Cardiac fibroblast (primary cell): ENCODE measurements at regions not wholly inside any gene's neighbourhood (a gene's known extent, or its start where the extent isn't known, plus 50 kb on each side); places are given as distances from the start of the nearest gene placed in this dataset.
"Not testable (repeated sequence)": the region's sequence is repeated elsewhere in the genome, so short reads cannot be mapped to it uniquely, and the experiment has no call there.

Experiments used
- DNase-seq, 2 donors: peaks; one replicate each; pipeline versions ENCODE4 v3.0.0 to v3.0.0-alpha.2; 2010; ENCODE audit warnings: low read depth in 2 of 2
- H3K4me3 ChIP-seq, 2 donors: replicated peaks in 1 of 2; 1 replicate in 1 of 2; 2 replicates in 1 of 2; pipeline ENCODE4 v1.5.1; 2011; ENCODE audit warnings: low read depth in 2 of 2, low read length in 2 of 2, mild to moderate bottlenecking in 2 of 2, moderate library complexity in 1 of 2
- CTCF ChIP-seq: IDR thresholded peaks from one replicate; pipeline ENCODE4 v1.5.1; 2011; ENCODE audit warnings: low read depth, mild to moderate bottlenecking, low read length, inconsistent platforms

GRCh38 chr2:35963824-35964223 lies 391.8 kb upstream of the CRIM1 start:
- peak in 1 of 2 donors; percentile 12 for DNase-seq
- no peak for TF ChIP-seq CTCF
- H3K4me3 ChIP-seq: no peak overlapping the region

- no peak for TF ChIP-seq CTCF
- no peak for DNase-seq
- no peak overlapping the region for H3K4me3 ChIP-seq
These were observed 392.2 kb upstream of the CRIM1 start for GRCh38 chr2:35963357-35963756.

- no peak for TF ChIP-seq CTCF
- H3K4me3 ChIP-seq: no peak overlapping the region
- no peak for DNase-seq
These were observed 392.9 kb upstream of the CRIM1 start for GRCh38 chr2:35962585-35963146.

- DNase-seq: no peak
- TF ChIP-seq CTCF: no peak
- no peak overlapping the region for H3K4me3 ChIP-seq
These were observed 395.0 kb upstream of the CRIM1 start for GRCh38 chr2:35960596-35960995.

- H3K4me3 ChIP-seq, DNase-seq: not testable (repeated sequence)
These were observed 398.5 kb upstream of the CRIM1 start for GRCh38 chr2:35957053-35957452.

GRCh38 chr2:35946478-35946877 lies 409.1 kb upstream of the CRIM1 start:
- no peak overlapping the region for H3K4me3 ChIP-seq
- DNase-seq: no peak
- no peak for TF ChIP-seq CTCF

GRCh38 chr2:35938838-35939237 lies 416.7 kb upstream of the CRIM1 start:
- DNase-seq: no peak
- no peak for TF ChIP-seq CTCF
- H3K4me3 ChIP-seq: no peak overlapping the region
